ENCODE measurements at regions not wholly inside any gene's neighbourhood (a gene's known extent, or its start where the extent isn't known, plus 50 kb on each side); places are given as distances from the start of the nearest gene placed in this dataset.
A peak's percentile ranks its signal among the peaks of the same experiment; 100 is the strongest.

- 0 to 1% (median 1%) methylated on average over 1 to 84 of the region's 84 CpGs for WGBS, 5 donors
- Histone ChIP-seq H3K9me3 (no peaks in the 10 kb centered on the region), H3K27me3 (no peaks in the 10 kb centered on the region), H3K27ac (peak overlapping the region; percentile 96 to 98 (median 97)), H3K4me3 (peak overlapping the region; percentile 53 to 74 (median 70)), H3K4me1 (peaks cover 13 to 32% (median 21%) of the 10 kb centered on the region in 4 donors), H3K36me3 (no peaks in the 10 kb centered on the region)
- peak; percentile 100 for DNase-seq
- TF ChIP-seq POLR2A (IDR thresholded peaks at IDR 0.05) (peak in 2 of 4 donors; percentile 65 to 72), CTCF (IDR thresholded peaks at IDR 0.05) (no peak), POLR2AphosphoS5 (IDR thresholded peaks at IDR 0.05) (peak; percentile 96 to 99 (median 97))
- intact Hi-C loops (cut with DNase I; ENCODE audit: low total_unique reads), result no loop called here
These were observed 59.0 kb upstream of the WNT7B start for GRCh38 chr22:46035742-46036557.

GRCh38 chr22:46036558-46037408 lies 59.8 kb upstream of the WNT7B start:
- intact Hi-C loops (cut with DNase I; ENCODE audit: low total_unique reads), result no loop called here

DNA sequence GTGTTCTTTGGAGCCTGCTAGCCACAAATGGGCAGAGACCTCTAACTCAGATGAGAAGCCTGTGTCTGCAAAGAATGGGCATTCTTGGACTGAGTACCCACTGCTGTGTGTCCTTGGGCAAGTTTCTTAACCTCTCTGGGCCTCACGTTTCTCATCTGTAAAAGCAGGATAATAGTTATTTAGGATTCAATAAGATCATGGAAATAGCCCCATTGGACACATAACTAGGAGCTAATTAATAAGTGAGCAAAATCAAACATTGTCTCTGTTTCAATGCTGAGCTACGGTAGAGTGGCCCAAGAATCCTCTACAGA lies 61.2 kb upstream of the WNT7B start:
- intact Hi-C loops (cut with DNase I; ENCODE audit: low total_unique reads), result no loop called here
- TF ChIP-seq POLR2A (IDR thresholded peaks at IDR 0.05) (no peak), CTCF (IDR thresholded peaks at IDR 0.05) (no peak), EP300 (IDR thresholded peaks at IDR 0.05) (no peak), POLR2AphosphoS5 (IDR thresholded peaks at IDR 0.05) (no peak)
- H3K4me1 ChIP-seq, result peaks cover 23 to 54% (median 38%) of the 10 kb centered on the region in 4 donors
- 82 to 90% (median 87%) methylated on average over 2 of the region's 2 CpGs for WGBS, 5 donors
- no peaks in the 10 kb centered on the region for H3K27me3 ChIP-seq
- H3K36me3 ChIP-seq, result no peaks in the 10 kb centered on the region
- no peak for DNase-seq
- no peaks in the 10 kb centered on the region for H3K9me3 ChIP-seq
- peak overlapping the region in 1 of 5 donors; percentile 40 for H3K27ac ChIP-seq
- H3K4me3 ChIP-seq, result no peak overlapping the region

More at GRCh38 chr22:46036558-46037408, 59.8 kb upstream of the WNT7B start:
- TF ChIP-seq POLR2A (IDR thresholded peaks at IDR 0.05) (no peak), POLR2AphosphoS5 (IDR thresholded peaks at IDR 0.05) (peak in 2 of 3 donors; percentile 12 to 22), CTCF (IDR thresholded peaks at IDR 0.05) (peak in 1 of 7 experiments; percentile 17)
- Histone ChIP-seq H3K4me3 (peak overlapping the region; percentile 53 to 74 (median 70)), H3K36me3 (no peaks in the 10 kb centered on the region), H3K4me1 (peaks cover 16 to 41% (median 27%) of the 10 kb centered on the region in 4 donors), H3K27ac (peak overlapping the region; percentile 96 to 98 (median 97)), H3K27me3 (no peaks in the 10 kb centered on the region), H3K9me3 (no peaks in the 10 kb centered on the region)
- peak; percentile 58 to 79 for DNase-seq
- 25 to 39% (median 31%) methylated on average over 13 to 18 of the region's 18 CpGs for WGBS, 5 donors

Measured in stomach (tissue), 8 donors.